Uterus (tissue), 2 donors: ENCODE measurements at regions not wholly inside any gene's neighbourhood (a gene's known extent, or its start where the extent isn't known, plus 50 kb on each side); places are given as distances from the start of the nearest gene placed in this dataset.

ENCODE experiments used
- CTCF ChIP-seq, 4 experiments: fragments of 200-600 bp in 2 of 4; fragments of 450-650 bp in 2 of 4; sonication (generic) in 2 of 4; IDR thresholded peaks; one replicate each; pipeline ENCODE4 v1.5.1; 2016 to 2019; ENCODE audit warnings: antibody characterized with exemption in 4 of 4, mild to moderate bottlenecking in 2 of 4, moderate library complexity in 1 of 4
- POLR2A ChIP-seq, 2 donors: fragments of 450-650 bp; IDR thresholded peaks; one replicate each; pipeline ENCODE4 v1.6.1; 2016; ENCODE audit warnings: antibody characterized with exemption in 2 of 2, mild to moderate bottlenecking in 1 of 2, moderate library complexity in 1 of 2

GRCh38 chr4:160020804-160021203 lies 917.9 kb downstream of the RAPGEF2 start:
- TF ChIP-seq CTCF (IDR thresholded peaks at IDR 0.05), result no peak
- TF ChIP-seq POLR2A (IDR thresholded peaks at IDR 0.05), result no peak
